GM12872 (cell line): ENCODE measurements at regions not wholly inside any gene's neighbourhood (a gene's known extent, or its start where the extent isn't known, plus 50 kb on each side); places are given as distances from the start of the nearest gene placed in this dataset.

ENCODE experiments used
- TF ChIP-seq, protein P1 (sequence below): IDR thresholded peaks from 3 replicates; pipeline ENCODE4 v1.5.1; 2011; ENCODE audit warnings: low read depth, mild to moderate bottlenecking, low read length, moderate library complexity; ENCODE audit not compliant: insufficient read depth

DNA sequence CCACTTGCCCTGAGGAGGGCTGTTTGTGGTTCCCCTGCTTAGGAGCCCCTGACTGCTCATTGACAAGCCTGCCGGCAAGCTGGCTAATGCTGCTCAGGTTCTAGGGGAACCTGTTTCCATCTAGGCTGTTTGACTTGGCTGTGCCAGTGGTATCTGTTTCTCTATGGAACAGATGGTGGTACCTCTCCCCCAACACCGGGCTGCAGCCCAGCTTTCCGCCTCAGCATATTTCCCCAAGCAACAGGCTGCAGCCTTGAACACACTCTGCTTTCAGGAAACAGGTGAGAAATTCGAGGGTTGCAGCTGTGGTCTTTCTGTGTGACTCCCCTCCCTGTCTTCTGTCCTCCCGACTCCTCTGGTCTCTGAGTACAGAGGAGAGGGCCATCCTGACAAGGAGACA, 132.3 kb downstream of the TMEM132E start:
- TF ChIP-seq, protein P1, sequence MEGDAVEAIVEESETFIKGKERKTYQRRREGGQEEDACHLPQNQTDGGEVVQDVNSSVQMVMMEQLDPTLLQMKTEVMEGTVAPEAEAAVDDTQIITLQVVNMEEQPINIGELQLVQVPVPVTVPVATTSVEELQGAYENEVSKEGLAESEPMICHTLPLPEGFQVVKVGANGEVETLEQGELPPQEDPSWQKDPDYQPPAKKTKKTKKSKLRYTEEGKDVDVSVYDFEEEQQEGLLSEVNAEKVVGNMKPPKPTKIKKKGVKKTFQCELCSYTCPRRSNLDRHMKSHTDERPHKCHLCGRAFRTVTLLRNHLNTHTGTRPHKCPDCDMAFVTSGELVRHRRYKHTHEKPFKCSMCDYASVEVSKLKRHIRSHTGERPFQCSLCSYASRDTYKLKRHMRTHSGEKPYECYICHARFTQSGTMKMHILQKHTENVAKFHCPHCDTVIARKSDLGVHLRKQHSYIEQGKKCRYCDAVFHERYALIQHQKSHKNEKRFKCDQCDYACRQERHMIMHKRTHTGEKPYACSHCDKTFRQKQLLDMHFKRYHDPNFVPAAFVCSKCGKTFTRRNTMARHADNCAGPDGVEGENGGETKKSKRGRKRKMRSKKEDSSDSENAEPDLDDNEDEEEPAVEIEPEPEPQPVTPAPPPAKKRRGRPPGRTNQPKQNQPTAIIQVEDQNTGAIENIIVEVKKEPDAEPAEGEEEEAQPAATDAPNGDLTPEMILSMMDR: no peak

DNA sequence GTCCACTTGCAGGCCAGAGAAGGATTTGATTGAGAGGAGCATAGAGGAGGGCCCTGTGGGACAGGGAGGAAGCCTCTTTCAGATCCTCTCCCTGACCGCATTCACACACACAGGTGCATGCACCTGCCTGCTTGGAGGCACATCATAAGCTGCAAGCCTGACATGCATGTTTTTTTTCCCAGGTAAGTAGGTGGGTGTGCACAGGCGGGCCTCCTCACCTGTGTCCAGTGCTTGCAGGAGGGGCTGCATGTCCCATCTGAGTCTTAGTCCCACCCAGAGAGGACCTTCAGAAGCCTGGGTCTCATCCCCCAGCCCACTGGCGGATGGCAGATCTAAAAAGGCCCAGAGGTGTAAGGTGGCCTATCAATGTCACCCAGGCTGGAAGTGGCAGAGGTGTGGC, 130.8 kb downstream of the TMEM132E start:
- TF ChIP-seq, protein P1: no peak

DNA sequence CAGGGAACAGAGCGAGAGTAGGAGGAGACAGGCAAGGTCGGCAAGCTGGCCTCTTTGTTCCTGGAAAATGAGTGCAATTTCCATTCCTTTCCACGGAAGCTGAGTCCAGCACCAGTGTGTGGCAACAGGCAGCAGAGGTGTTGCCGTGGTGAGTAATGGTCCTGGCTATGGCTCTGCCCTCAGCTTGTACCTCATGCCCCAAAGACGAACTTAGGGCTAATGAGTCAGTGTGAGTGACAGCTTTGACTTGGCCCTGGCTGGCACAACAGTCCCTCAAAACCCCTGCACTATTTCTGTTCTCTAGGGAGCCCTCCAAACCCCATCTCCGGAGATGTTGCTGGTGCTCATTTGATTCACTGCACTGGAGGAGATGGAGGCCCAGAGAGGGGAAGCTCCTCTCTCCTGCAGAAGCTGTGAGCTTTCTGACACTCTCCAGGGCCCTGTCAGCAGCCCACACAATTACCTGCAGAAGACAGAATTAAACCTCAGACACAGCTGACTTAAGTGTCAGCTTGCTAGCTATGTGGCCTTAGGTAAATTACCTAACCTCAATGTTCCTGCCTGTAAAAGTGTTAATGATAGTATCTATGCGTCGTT, 129.9 kb downstream of the TMEM132E start:
- TF ChIP-seq, protein P1: no peak

DNA sequence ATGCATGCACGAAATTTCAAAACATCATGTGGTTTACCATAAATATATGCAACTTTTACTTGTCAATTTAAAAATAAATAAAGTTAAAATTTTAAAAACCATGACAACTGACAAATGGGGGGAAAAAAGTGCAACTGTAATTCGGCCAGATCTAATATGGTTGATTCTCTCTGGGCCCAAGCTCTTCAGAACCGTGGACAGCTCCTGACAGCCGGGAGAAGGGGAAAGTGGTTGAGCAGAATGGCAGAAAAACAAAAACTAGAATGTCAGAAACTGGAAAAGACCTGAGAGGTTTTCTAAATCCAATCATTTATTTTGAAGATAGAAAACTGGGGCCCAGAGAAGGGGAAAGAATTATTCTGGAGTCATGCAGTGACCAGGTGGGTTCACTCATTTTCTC, 126.6 kb downstream of the TMEM132E start:
- TF ChIP-seq, protein P1: no peak

DNA sequence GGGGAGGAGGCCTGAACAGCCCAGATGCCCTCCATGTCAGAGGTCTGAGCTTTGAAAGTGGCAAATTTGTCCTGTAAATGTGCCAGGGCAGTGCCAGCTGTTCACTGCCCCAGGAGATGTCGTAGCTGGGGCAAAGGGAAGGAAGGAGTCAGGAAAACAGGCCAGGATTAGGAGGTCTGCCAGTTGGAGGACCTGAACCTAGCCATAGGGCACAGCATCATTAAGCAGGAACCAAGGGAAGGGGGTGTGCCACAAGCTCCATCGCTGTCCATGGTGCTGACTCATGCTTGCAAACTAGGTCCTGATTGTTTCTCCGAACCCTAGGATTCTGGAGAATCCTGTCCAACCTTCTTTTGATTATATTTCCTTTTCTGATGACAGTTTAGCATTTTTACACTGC, 124.2 kb downstream of the TMEM132E start:
- TF ChIP-seq, protein P1: no peak

DNA sequence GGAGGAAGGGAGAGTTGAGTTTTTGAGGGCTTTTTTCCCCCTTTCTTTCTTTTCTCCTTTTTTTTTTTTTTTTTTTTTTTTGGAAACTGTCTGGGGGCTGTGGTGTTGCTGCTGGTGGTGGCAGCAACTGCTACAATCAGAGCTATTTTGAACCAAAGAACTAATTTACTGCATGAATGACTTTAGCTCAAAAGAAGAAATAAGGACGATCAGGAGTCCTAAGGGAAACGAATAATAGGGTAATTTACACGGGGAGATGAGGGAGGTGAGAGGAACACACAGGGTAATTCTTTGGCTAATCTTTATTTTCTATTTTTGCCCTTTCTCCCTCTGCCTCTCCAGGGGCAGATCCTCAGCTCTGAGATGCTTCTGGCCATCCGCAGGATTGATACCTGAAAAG, 119.8 kb downstream of the TMEM132E start:
- TF ChIP-seq, protein P1: no peak

DNA sequence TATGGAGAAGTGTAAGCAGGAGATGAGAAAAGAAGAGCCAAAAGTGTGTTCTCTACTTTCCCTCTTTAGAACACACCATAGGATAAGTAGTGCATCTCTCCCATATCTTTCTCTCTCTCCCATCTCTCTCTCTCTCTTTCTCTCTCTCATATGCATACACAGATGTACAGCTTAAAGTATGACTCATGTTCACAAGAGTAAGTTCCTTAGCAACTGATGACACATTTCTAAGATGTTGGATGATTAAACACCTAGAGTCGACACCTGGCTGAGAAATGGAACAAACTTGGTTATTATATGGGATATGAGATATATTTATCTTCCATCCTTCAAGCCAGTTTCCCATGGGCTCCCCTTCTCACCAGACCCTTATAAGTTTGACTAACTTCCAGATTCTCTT, 113.5 kb downstream of the TMEM132E start:
- TF ChIP-seq, protein P1: no peak
